AG04450 (cell line): ENCODE measurements at regions not wholly inside any gene's neighbourhood (a gene's known extent, or its start where the extent isn't known, plus 50 kb on each side); places are given as distances from the start of the nearest gene placed in this dataset.
A peak's percentile ranks its signal among the peaks of the same experiment; 100 is the strongest.

Experiments used
- CTCF ChIA-PET: fragments of 300-600, 350-600 bp; formaldehyde crosslinking; extraction: SDS; loops from one replicate; lab custom pipeline; 2022; ENCODE audit warnings: antibody characterized with exemption, inconsistent platforms; lab: Charles Lee
- POLR2A ChIA-PET: fragments of 350-600 bp; formaldehyde crosslinking; extraction: SDS; loops from one replicate; lab custom pipeline; 2021; ENCODE audit warnings: antibody characterized with exemption, inconsistent platforms; lab: Yijun Ruan, JAX
- DNase-seq: peaks from one replicate; pipeline ENCODE4 v3.0.0-alpha.2; 2011; ENCODE audit warnings: low read depth, low spot score
- H3K27ac ChIP-seq: one replicate; pipeline ENCODE4 v1.5.1; 2012; ENCODE audit warnings: low read depth, low read length, control low read depth
- H3K27me3 ChIP-seq: one replicate; pipeline ENCODE4 v1.6.0; 2012; ENCODE audit warnings: low read length; ENCODE audit not compliant: control insufficient read depth, insufficient read depth
- H3K4me3 ChIP-seq: 2 replicates; pipeline ENCODE4 v1.5.1; 2011; ENCODE audit warnings: mild to moderate bottlenecking, low read depth, low read length, control low read depth
- H3K9me3 ChIP-seq: 2 replicates; pipeline ENCODE4 v1.5.1; 2012; ENCODE audit warnings: low read length; ENCODE audit not compliant: control insufficient read depth, insufficient read depth
- CTCF ChIP-seq: IDR thresholded peaks from 2 replicates; pipeline ENCODE4 v1.5.1; 2011; ENCODE audit warnings: low read depth, low read length, control low read depth, inconsistent platforms

- Histone ChIP-seq H3K4me3 (no peak overlapping the region), H3K9me3 (no peaks in the 10 kb centered on the region; the same call in 1 of the 2 replicates), H3K27ac (peak overlapping the region; percentile 11), H3K27me3 (no peaks in the 10 kb centered on the region)
- POLR2A ChIA-PET: no interaction called here
- no peak for DNase-seq
- CTCF ChIA-PET: interaction anchor here (1.3 kb wide), 1 partner anchor 253 kb away, joined by 5 read pairs; no protein-coding TSS in a partner anchor
- TF ChIP-seq CTCF: no peak
Measured at GRCh38 chr12:124514145-124514995, 53.0 kb downstream of the NCOR2 start.

- ChIA-PET POLR2A (interaction anchor here (0.7 to 1.3 kb wide), 3 partner anchors 16 to 123 kb away, joined by 3 to 9 read pairs (median 8); no protein-coding TSS in a partner anchor), CTCF (interaction anchor here (0.8 kb wide), 1 partner anchor 253 kb away, joined by 3 read pairs; no protein-coding TSS in a partner anchor)
- TF ChIP-seq CTCF: no peak
- DNase-seq: no peak
- no peaks in the 10 kb centered on the region; the same call in 1 of the 2 replicates for H3K9me3 ChIP-seq
- H3K27ac ChIP-seq: peak overlapping the region; percentile 92
- no peaks in the 10 kb centered on the region for H3K27me3 ChIP-seq
- no peak overlapping the region for H3K4me3 ChIP-seq
Measured at GRCh38 chr12:124513297-124513867, 54.0 kb downstream of the NCOR2 start.

- peak overlapping the region; percentile 92 for H3K27ac ChIP-seq
- ChIA-PET POLR2A (interaction anchor here (0.7 to 1.3 kb wide), 3 partner anchors 15 to 122 kb away, joined by 3 to 9 read pairs (median 8); no protein-coding TSS in a partner anchor), CTCF (no interaction called here)
- no peak for TF ChIP-seq CTCF
- no peak overlapping the region for H3K4me3 ChIP-seq
- H3K27me3 ChIP-seq: no peaks in the 10 kb centered on the region
- DNase-seq: peak; percentile 86
- no peaks in the 10 kb centered on the region; the same call in 1 of the 2 replicates for H3K9me3 ChIP-seq
Measured at GRCh38 chr12:124512667-124513296, 54.6 kb downstream of the NCOR2 start.

- no peak for DNase-seq
- ChIA-PET POLR2A (no interaction called here), CTCF (interaction anchor here (1.2 kb wide), 1 partner anchor 260 kb away, joined by 4 read pairs; no protein-coding TSS in a partner anchor)
- TF ChIP-seq CTCF: no peak
- no peak overlapping the region for H3K27ac ChIP-seq
- H3K27me3 ChIP-seq: no peaks in the 10 kb centered on the region
- H3K4me3 ChIP-seq: no peak overlapping the region
- H3K9me3 ChIP-seq: no peaks in the 10 kb centered on the region
Measured at GRCh38 chr12:124511259-124511985, 56.0 kb downstream of the NCOR2 start.
